Neural progenitor cell (in vitro differentiated cells): ENCODE measurements at regions not wholly inside any gene's neighbourhood (a gene's known extent, or its start where the extent isn't known, plus 50 kb on each side); places are given as distances from the start of the nearest gene placed in this dataset.

Experiments
- DNase-seq: peaks from one replicate; pipeline ENCODE4 v3.0.0-alpha.2; 2016; ENCODE audit warnings: low spot score
- H2AFZ ChIP-seq: fragments of 200-600 bp; sonication (generic); replicated peaks from 2 replicates; pipeline ENCODE4 v1.6.1; 2016; ENCODE audit warnings: antibody characterized with exemption
- H3F3A ChIP-seq: fragments of 200-600 bp; sonication (generic); 2 replicates; pipeline ENCODE4 v1.6.1; 2016; ENCODE audit warnings: antibody characterized with exemption, low read depth
- H3K27ac ChIP-seq: fragments of 200-600 bp; sonication (generic); 2 replicates; pipeline ENCODE4 v1.5.1; 2016; ENCODE audit warnings: mild to moderate bottlenecking
- H3K27me3 ChIP-seq: fragments of 200-600 bp; sonication (generic); 2 replicates; pipeline ENCODE4 v1.6.1; 2016; ENCODE audit warnings: mild to moderate bottlenecking, moderate library complexity
- H3K36me3 ChIP-seq: fragments of 200-600 bp; sonication (generic); 2 replicates; pipeline ENCODE4 v1.5.1; 2016
- H3K4me1 ChIP-seq: fragments of 200-600 bp; sonication (generic); 2 replicates; pipeline ENCODE4 v1.6.1; 2016; ENCODE audit warnings: mixed run types
- H3K4me2 ChIP-seq: fragments of 200-600 bp; sonication (generic); 2 replicates; pipeline ENCODE4 v1.6.1; 2016
- H3K4me3 ChIP-seq: fragments of 200-600 bp; sonication (generic); 2 replicates; pipeline ENCODE4 v1.5.1; 2016
- H3K79me2 ChIP-seq: fragments of 200-600 bp; sonication (generic); 2 replicates; pipeline ENCODE4 v1.6.1; 2016; ENCODE audit warnings: low read depth
- H3K9ac ChIP-seq: fragments of 200-600 bp; sonication (generic); 2 replicates; pipeline ENCODE4 v1.6.1; 2016
- H3K9me3 ChIP-seq: fragments of 200-600 bp; sonication (generic); 2 replicates; pipeline ENCODE4 v1.5.1; 2016; ENCODE audit warnings: low read depth
- H4K20me1 ChIP-seq: fragments of 200-600 bp; sonication (generic); 2 replicates; pipeline ENCODE4 v1.6.1; 2016; ENCODE audit warnings: low read depth
- H3K27ac Mint-ChIP-seq: 3 replicates; pipeline ENCODE4 v1.8.0; 2021; ENCODE audit warnings: mixed read lengths
- H3K27me3 Mint-ChIP-seq: 2 replicates; pipeline ENCODE4 v1.8.0; 2022; ENCODE audit warnings: low read depth, mild to moderate bottlenecking, inconsistent platforms, moderate library complexity, mixed read lengths; ENCODE audit not compliant: insufficient read depth
- H3K36me3 Mint-ChIP-seq: 3 replicates; pipeline ENCODE4 v1.8.0; 2021; ENCODE audit warnings: mixed read lengths
- H3K4me1 Mint-ChIP-seq: 3 replicates; pipeline ENCODE4 v1.8.0; 2021; ENCODE audit warnings: mixed read lengths
- H3K4me3 Mint-ChIP-seq: 3 replicates; pipeline ENCODE4 v1.8.0; 2021; ENCODE audit warnings: mild to moderate bottlenecking, moderate library complexity, mixed read lengths
- H3K9me3 Mint-ChIP-seq: 3 replicates; pipeline ENCODE4 v1.8.0; 2020; ENCODE audit warnings: mixed read lengths
- EZH2 ChIP-seq: fragments of 200-600 bp; sonication (generic); IDR thresholded peaks from 2 replicates; pipeline ENCODE4 v1.6.1; 2017; ENCODE audit warnings: antibody characterized with exemption, mild to moderate bottlenecking, moderate library complexity
- EZH2phosphoT487 ChIP-seq: fragments of 200-600 bp; sonication (generic); IDR thresholded peaks from 2 replicates; pipeline ENCODE4 v1.6.1; 2017; ENCODE audit warnings: antibody characterized with exemption
- TF ChIP-seq, protein P1 (sequence below): fragments of 200-600 bp; sonication (generic); IDR thresholded peaks from 2 replicates; pipeline ENCODE4 v1.5.1; 2017; ENCODE audit warnings: antibody characterized with exemption, mild to moderate bottlenecking

DNA sequence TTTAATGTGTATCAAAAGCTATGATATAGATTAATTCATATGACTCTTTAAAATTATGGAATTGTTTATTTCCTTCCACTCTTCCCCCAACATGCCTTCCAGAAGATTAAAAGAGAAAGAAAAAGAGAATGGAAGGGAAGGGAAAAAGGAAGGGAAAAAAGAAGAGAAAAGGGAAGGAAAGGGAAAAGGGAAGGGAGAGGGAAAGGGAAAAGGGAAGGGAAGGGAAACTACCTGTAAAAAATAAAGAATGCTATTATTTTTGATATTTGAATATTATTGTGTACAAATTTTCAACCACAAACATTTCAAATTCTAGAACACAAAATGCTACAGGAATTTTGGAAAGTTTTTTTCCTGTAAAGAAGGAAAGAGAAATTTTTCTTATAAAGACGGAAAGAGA lies 281.7 kb downstream of the SLCO4C1 start:
- Histone ChIP-seq H3K36me3 (no peaks in the 10 kb centered on the region), H3K4me3 (no peak overlapping the region), H3F3A (no peaks in the 10 kb centered on the region), H3K27ac (no peak overlapping the region), H3K9ac (no peak overlapping the region), H4K20me1 (no peaks in the 10 kb centered on the region), H2AFZ (no peak overlapping the region), H3K4me2 (no peak overlapping the region), H3K9me3 (no peaks in the 10 kb centered on the region), H3K79me2 (no peaks in the 10 kb centered on the region), H3K4me1 (no peaks in the 10 kb centered on the region), H3K27me3 (no peaks in the 10 kb centered on the region)
- peaks cover 2% of the 10 kb centered on the region for H3K27me3 Mint-ChIP-seq
- no peak overlapping the region for H3K4me3 Mint-ChIP-seq
- no peaks in the 10 kb centered on the region for H3K4me1 Mint-ChIP-seq
- no peaks in the 10 kb centered on the region for H3K9me3 Mint-ChIP-seq
- H3K27ac Mint-ChIP-seq = no peak overlapping the region
- TF ChIP-seq EZH2 = no peak
- TF ChIP-seq, protein P1, sequence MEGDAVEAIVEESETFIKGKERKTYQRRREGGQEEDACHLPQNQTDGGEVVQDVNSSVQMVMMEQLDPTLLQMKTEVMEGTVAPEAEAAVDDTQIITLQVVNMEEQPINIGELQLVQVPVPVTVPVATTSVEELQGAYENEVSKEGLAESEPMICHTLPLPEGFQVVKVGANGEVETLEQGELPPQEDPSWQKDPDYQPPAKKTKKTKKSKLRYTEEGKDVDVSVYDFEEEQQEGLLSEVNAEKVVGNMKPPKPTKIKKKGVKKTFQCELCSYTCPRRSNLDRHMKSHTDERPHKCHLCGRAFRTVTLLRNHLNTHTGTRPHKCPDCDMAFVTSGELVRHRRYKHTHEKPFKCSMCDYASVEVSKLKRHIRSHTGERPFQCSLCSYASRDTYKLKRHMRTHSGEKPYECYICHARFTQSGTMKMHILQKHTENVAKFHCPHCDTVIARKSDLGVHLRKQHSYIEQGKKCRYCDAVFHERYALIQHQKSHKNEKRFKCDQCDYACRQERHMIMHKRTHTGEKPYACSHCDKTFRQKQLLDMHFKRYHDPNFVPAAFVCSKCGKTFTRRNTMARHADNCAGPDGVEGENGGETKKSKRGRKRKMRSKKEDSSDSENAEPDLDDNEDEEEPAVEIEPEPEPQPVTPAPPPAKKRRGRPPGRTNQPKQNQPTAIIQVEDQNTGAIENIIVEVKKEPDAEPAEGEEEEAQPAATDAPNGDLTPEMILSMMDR = no peak
- no peak for TF ChIP-seq EZH2phosphoT487
- no peak for DNase-seq
- no peaks in the 10 kb centered on the region for H3K36me3 Mint-ChIP-seq

- H2AFZ ChIP-seq = no peak overlapping the region
- no peaks in the 10 kb centered on the region for H4K20me1 ChIP-seq
- H3K9me3 ChIP-seq = no peaks in the 10 kb centered on the region
- H3K9me3 Mint-ChIP-seq = no peaks in the 10 kb centered on the region
- no peak overlapping the region for H3K4me3 ChIP-seq
- no peaks in the 10 kb centered on the region for H3K4me1 ChIP-seq
- H3K79me2 ChIP-seq = no peaks in the 10 kb centered on the region
- H3F3A ChIP-seq = no peaks in the 10 kb centered on the region
- no peak overlapping the region for H3K4me2 ChIP-seq
- H3K36me3 ChIP-seq = no peaks in the 10 kb centered on the region
- no peak overlapping the region for H3K4me3 Mint-ChIP-seq
- no peaks in the 10 kb centered on the region for H3K27me3 Mint-ChIP-seq
- DNase-seq = no peak
- no peak overlapping the region for H3K9ac ChIP-seq
- no peak for TF ChIP-seq EZH2phosphoT487
- TF ChIP-seq EZH2 = no peak
- TF ChIP-seq, protein P1 = no peak
- H3K36me3 Mint-ChIP-seq = no peaks in the 10 kb centered on the region
- no peak overlapping the region for H3K27ac Mint-ChIP-seq
- no peaks in the 10 kb centered on the region for H3K27me3 ChIP-seq
- H3K27ac ChIP-seq = no peak overlapping the region
- H3K4me1 Mint-ChIP-seq = no peaks in the 10 kb centered on the region
Measured at GRCh38 chr5:102010644-102011043, 285.4 kb downstream of the SLCO4C1 start.

GRCh38 chr5:101997235-101997634 lies 298.8 kb downstream of the SLCO4C1 start:
- DNase-seq = no peak
- no peak overlapping the region for H3K9ac ChIP-seq
- Mint-ChIP-seq H3K27me3 (no peaks in the 10 kb centered on the region), H3K4me3 (no peak overlapping the region), H3K4me1 (no peaks in the 10 kb centered on the region), H3K27ac (no peak overlapping the region), H3K9me3 (no peaks in the 10 kb centered on the region), H3K36me3 (no peaks in the 10 kb centered on the region)
- H3F3A ChIP-seq = no peaks in the 10 kb centered on the region
- H3K79me2 ChIP-seq = no peaks in the 10 kb centered on the region
- no peaks in the 10 kb centered on the region for H3K36me3 ChIP-seq
- H3K9me3 ChIP-seq = no peaks in the 10 kb centered on the region
- H3K4me3 ChIP-seq = no peak overlapping the region
- TF ChIP-seq EZH2phosphoT487 (no peak), EZH2 (no peak)
- TF ChIP-seq, protein P1 = no peak
- no peak overlapping the region for H2AFZ ChIP-seq
- H3K4me1 ChIP-seq = no peaks in the 10 kb centered on the region
- no peaks in the 10 kb centered on the region for H4K20me1 ChIP-seq
- no peak overlapping the region for H3K4me2 ChIP-seq
- H3K27ac ChIP-seq = no peak overlapping the region
- no peaks in the 10 kb centered on the region for H3K27me3 ChIP-seq

DNA sequence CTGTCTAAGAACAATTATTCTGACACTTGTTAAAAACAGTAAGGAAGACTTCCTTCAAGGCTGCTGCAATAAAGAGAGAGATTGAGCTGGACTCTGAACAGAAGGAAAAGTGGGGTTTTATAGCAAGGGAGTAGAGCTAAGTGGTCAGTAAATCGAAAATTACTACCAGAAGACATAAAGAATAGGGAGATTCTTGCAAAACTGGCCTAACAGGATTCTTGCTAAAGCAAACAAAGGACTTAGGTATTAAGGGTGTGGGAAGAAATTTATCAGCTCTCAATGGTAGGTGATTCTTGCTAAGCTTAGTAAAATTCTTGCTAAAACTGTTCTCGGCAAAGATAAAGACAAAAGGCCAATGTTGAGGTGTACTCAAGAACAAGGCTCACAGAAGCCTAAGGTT lies 300.5 kb downstream of the SLCO4C1 start:
- TF ChIP-seq EZH2 = no peak
- Mint-ChIP-seq H3K27ac (no peak overlapping the region), H3K36me3 (no peaks in the 10 kb centered on the region), H3K4me1 (no peaks in the 10 kb centered on the region), H3K4me3 (no peak overlapping the region), H3K27me3 (no peaks in the 10 kb centered on the region), H3K9me3 (no peaks in the 10 kb centered on the region)
- Histone ChIP-seq H3K4me2 (no peak overlapping the region), H4K20me1 (no peaks in the 10 kb centered on the region), H3K9me3 (no peaks in the 10 kb centered on the region), H3K4me1 (no peaks in the 10 kb centered on the region), H3K79me2 (no peaks in the 10 kb centered on the region), H3K27me3 (no peaks in the 10 kb centered on the region), H2AFZ (no peak overlapping the region), H3K27ac (no peak overlapping the region), H3F3A (no peaks in the 10 kb centered on the region), H3K36me3 (no peaks in the 10 kb centered on the region), H3K9ac (no peak overlapping the region), H3K4me3 (no peak overlapping the region)
- no peak for DNase-seq
